HG03342 (cell line): ENCODE measurements at regions not wholly inside any gene's neighbourhood (a gene's known extent, or its start where the extent isn't known, plus 50 kb on each side); places are given as distances from the start of the nearest gene placed in this dataset.
A peak's percentile ranks its signal among the peaks of the same experiment; 100 is the strongest.
"Not testable (repeated sequence)": the region's sequence is repeated elsewhere in the genome, so short reads cannot be mapped to it uniquely, and the experiment has no call there.

ENCODE experiments used
- ATAC-seq: cut with Tn5 transposase; IDR thresholded peaks from one replicate; pipeline ENCODE4 v1.9.1; 2021; ENCODE audit warnings: mild to moderate bottlenecking, moderate library complexity; ENCODE audit not compliant: unreplicated experiment

GRCh38 chr5:35561396-35561795 is 56.3 kb upstream of the SPEF2 start:
- ATAC-seq, result no peak

GRCh38 chr5:35557748-35558147 is 59.9 kb upstream of the SPEF2 start:
- ATAC-seq, result no peak

- no peak for ATAC-seq
Measured at GRCh38 chr5:35557199-35557598, 60.5 kb upstream of the SPEF2 start.

- no peak for ATAC-seq
Measured at GRCh38 chr5:35554016-35554415, 63.6 kb upstream of the SPEF2 start.

GRCh38 chr5:35545190-35545589 is 72.5 kb upstream of the SPEF2 start:
- ATAC-seq, result no peak

- no peak for ATAC-seq
Measured at GRCh38 chr5:35543408-35543807, 74.3 kb upstream of the SPEF2 start.

GRCh38 chr5:35540002-35540401 is 77.7 kb upstream of the SPEF2 start:
- ATAC-seq, result no peak

- ATAC-seq, result no peak
Measured at GRCh38 chr5:35538198-35538931, 79.3 kb upstream of the SPEF2 start.

GRCh38 chr5:35533156-35533555 is 84.5 kb upstream of the SPEF2 start:
- no peak for ATAC-seq

GRCh38 chr5:35531553-35531952 is 86.1 kb upstream of the SPEF2 start:
- ATAC-seq, result not testable (repeated sequence)

GRCh38 chr5:35518104-35518503 is 99.6 kb upstream of the SPEF2 start:
- ATAC-seq, result peak; percentile 97

GRCh38 chr5:35516271-35516670 is 101.4 kb upstream of the SPEF2 start:
- no peak for ATAC-seq

GRCh38 chr5:35513612-35514011 is 104.1 kb upstream of the SPEF2 start:
- no peak for ATAC-seq

GRCh38 chr5:35502206-35502605 is 115.5 kb upstream of the SPEF2 start:
- ATAC-seq, result no peak

- no peak for ATAC-seq
Measured at GRCh38 chr5:35488791-35489190, 128.9 kb upstream of the SPEF2 start.

GRCh38 chr5:35488055-35488454 is 129.6 kb upstream of the SPEF2 start:
- ATAC-seq, result no peak

GRCh38 chr5:35487233-35488025 is 130.2 kb upstream of the SPEF2 start:
- no peak for ATAC-seq

GRCh38 chr5:35485487-35485886 is 132.2 kb upstream of the SPEF2 start:
- no peak for ATAC-seq

GRCh38 chr5:35484241-35484640 is 133.4 kb upstream of the SPEF2 start:
- ATAC-seq, result no peak

GRCh38 chr5:35483780-35484179 is 133.9 kb upstream of the SPEF2 start:
- ATAC-seq, result no peak

- no peak for ATAC-seq
Measured at GRCh38 chr5:35483191-35483590, 134.5 kb upstream of the SPEF2 start.

GRCh38 chr5:35482167-35482755 is 135.4 kb upstream of the SPEF2 start:
- ATAC-seq, result no peak
